ENCODE measurements at regions not wholly inside any gene's neighbourhood (a gene's known extent, or its start where the extent isn't known, plus 50 kb on each side); places are given as distances from the start of the nearest gene placed in this dataset.

DNA sequence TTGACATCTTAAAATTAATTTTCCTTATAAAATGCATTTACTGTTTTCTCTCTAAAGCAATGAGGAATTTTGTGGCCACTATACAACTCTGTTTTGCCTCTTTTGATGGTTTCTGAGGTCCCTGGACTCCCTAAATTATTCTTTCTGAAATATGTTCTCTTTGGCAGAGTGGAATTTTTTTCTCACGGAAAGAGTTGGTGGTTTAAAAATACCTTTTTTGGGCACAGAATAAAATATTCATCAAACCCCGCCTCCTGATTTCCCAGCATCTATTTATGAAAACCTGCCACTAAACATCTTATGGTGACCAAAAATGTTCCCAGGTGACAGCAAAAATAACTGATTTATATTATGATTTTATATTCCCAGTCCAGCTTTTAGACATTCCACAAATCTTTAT lies 165.3 kb upstream of the SYT6 start:
- H3K36me3 ChIP-seq (ENCODE audit: insufficient read depth in 1 of 2, low read depth in 1 of 2), result no peaks in the 10 kb centered on the region
- H3K4me3 ChIP-seq, result no peak overlapping the region
- no peak overlapping the region for H3K27ac ChIP-seq
- WGBS, 3 donors, result 67 to 79% (median 75%) methylated on average over 2 of the region's 2 CpGs
- no peak for ATAC-seq
- TF ChIP-seq, protein P1, sequence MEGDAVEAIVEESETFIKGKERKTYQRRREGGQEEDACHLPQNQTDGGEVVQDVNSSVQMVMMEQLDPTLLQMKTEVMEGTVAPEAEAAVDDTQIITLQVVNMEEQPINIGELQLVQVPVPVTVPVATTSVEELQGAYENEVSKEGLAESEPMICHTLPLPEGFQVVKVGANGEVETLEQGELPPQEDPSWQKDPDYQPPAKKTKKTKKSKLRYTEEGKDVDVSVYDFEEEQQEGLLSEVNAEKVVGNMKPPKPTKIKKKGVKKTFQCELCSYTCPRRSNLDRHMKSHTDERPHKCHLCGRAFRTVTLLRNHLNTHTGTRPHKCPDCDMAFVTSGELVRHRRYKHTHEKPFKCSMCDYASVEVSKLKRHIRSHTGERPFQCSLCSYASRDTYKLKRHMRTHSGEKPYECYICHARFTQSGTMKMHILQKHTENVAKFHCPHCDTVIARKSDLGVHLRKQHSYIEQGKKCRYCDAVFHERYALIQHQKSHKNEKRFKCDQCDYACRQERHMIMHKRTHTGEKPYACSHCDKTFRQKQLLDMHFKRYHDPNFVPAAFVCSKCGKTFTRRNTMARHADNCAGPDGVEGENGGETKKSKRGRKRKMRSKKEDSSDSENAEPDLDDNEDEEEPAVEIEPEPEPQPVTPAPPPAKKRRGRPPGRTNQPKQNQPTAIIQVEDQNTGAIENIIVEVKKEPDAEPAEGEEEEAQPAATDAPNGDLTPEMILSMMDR (IDR thresholded peaks at IDR 0.05), result no peak
- intact Hi-C loops (cut with DNase I), result no loop called here
- DNase-seq, result no peak
- peaks cover 0 to 4% (median 0%) of the 10 kb centered on the region in 3 donors for H3K27me3 ChIP-seq (ENCODE audit: insufficient read depth in 3 of 3, low read length in 2 of 3)
- H3K4me1 ChIP-seq, result no peaks in the 10 kb centered on the region
- no peaks in the 10 kb centered on the region for H3K9me3 ChIP-seq

DNA sequence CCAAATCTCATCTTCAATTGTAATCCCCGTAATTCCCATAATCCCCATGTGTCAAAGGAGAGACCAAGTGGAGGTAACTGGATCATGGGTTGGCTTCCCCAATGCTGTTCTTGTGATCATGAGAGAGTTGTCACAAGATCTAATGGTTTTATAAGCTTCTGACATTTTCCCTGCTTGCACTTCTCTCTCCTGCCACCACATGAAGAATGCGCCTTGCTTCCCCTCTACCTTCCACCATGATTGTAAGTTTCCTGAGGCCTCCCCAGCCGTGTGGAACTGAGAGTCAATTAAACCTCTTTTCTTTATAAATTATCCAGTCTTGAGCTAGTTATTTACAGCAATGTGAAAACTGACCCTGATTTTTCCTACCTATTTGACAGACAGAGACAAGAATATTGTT lies 162.5 kb upstream of the SYT6 start:
- H3K27ac ChIP-seq, result no peak overlapping the region
- intact Hi-C loops (cut with DNase I), result no loop called here
- no peaks in the 10 kb centered on the region for H3K9me3 ChIP-seq
- TF ChIP-seq, protein P1 (IDR thresholded peaks at IDR 0.05), result no peak
- H3K27me3 ChIP-seq (ENCODE audit: insufficient read depth in 3 of 3, low read length in 2 of 3), result no peaks in the 10 kb centered on the region
- H3K4me1 ChIP-seq, result no peaks in the 10 kb centered on the region
- no peak overlapping the region for H3K4me3 ChIP-seq
- H3K36me3 ChIP-seq (ENCODE audit: insufficient read depth in 1 of 2, low read depth in 1 of 2), result no peaks in the 10 kb centered on the region
- 81 to 83% (median 82%) methylated on average over 3 of the region's 3 CpGs for WGBS, 3 donors
- ATAC-seq (no peak), DNase-seq (no peak)

DNA sequence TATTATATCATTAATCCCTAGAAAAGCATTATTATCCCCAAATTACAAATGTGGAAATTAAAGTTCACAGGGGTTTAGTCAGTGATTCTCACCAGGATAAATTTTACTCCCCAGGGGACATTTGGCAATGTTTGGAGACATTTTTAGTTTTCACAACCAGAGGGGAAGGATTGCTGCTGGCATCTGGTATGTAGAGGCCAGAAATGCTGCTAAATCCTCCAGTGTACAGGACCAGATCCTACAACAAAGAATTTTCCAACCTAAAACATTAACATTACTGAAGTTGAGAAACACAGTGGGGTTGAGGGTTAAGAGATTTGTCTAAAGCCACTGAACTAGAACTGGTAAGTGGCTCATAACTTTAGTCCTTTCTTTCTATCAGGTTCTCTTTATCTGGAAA lies 162.0 kb upstream of the SYT6 start:
- intact Hi-C loops (cut with DNase I), result no loop called here
- Histone ChIP-seq H3K4me1 (no peaks in the 10 kb centered on the region), H3K27me3 (ENCODE audit: insufficient read depth in 3 of 3, low read length in 2 of 3) (no peaks in the 10 kb centered on the region), H3K4me3 (no peak overlapping the region), H3K27ac (no peak overlapping the region), H3K9me3 (no peaks in the 10 kb centered on the region), H3K36me3 (ENCODE audit: insufficient read depth in 1 of 2, low read depth in 1 of 2) (no peaks in the 10 kb centered on the region)
- ATAC-seq, result no peak
- TF ChIP-seq, protein P1 (IDR thresholded peaks at IDR 0.05), result no peak
- DNase-seq, result no peak

DNA sequence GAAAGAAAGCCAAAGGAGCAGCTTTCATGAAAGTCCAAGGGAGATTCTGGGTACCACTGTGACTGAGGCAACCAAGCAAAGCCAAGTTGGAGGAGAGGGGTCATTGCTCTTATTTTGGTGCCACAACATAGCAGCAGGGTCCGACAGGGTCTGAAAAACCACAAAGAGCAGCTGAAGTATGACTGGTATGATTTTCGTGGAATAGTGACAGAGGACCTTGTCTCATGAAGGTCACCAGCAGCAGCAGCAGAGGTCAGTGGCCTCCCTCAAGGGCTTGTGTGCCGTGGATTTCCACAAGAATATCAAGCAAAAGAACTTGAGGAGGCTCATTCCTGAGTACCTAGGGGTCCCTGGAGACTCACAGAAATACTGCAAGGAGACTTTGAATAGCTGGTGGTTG lies 160.9 kb upstream of the SYT6 start:
- intact Hi-C loops (cut with DNase I), result no loop called here
- Histone ChIP-seq H3K27me3 (ENCODE audit: insufficient read depth in 3 of 3, low read length in 2 of 3) (no peaks in the 10 kb centered on the region), H3K9me3 (no peaks in the 10 kb centered on the region), H3K27ac (no peak overlapping the region), H3K36me3 (ENCODE audit: insufficient read depth in 1 of 2, low read depth in 1 of 2) (no peaks in the 10 kb centered on the region), H3K4me3 (no peak overlapping the region), H3K4me1 (no peaks in the 10 kb centered on the region)
- ATAC-seq (no peak), DNase-seq (no peak)
- WGBS, 3 donors, result 73 to 77% (median 75%) methylated on average over 3 of the region's 3 CpGs
- TF ChIP-seq, protein P1 (IDR thresholded peaks at IDR 0.05), result no peak

DNA sequence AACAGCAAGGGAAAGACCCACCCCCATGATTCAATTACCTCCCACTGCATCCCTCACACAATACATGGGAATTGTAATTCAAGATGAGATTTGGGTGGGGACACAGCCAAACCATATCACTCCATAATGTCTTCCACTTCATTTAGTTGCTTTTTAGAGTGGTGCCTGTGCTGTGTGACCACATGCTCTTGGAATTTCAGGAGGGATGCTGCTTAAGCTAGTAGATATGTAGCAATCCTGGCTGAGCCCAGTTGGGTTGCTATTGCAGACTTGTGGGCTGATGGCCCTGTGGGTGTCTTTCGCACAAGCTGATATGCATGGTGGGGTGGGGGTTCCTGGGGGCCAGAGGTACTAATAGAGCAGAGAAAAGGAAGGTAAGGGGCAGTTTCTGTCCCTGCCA lies 160.4 kb upstream of the SYT6 start:
- Histone ChIP-seq H3K36me3 (ENCODE audit: insufficient read depth in 1 of 2, low read depth in 1 of 2) (no peaks in the 10 kb centered on the region), H3K9me3 (no peaks in the 10 kb centered on the region), H3K4me1 (no peaks in the 10 kb centered on the region), H3K27me3 (ENCODE audit: insufficient read depth in 3 of 3, low read length in 2 of 3) (no peaks in the 10 kb centered on the region), H3K27ac (no peak overlapping the region), H3K4me3 (no peak overlapping the region)
- ATAC-seq (no peak), DNase-seq (no peak)
- TF ChIP-seq, protein P1 (IDR thresholded peaks at IDR 0.05), result no peak
- 45 to 100% (median 95%) methylated on average over 1 of the region's 1 CpG for WGBS, 3 donors
- intact Hi-C loops (cut with DNase I), result no loop called here
